ENCODE measurements at regions not wholly inside any gene's neighbourhood (a gene's known extent, or its start where the extent isn't known, plus 50 kb on each side); places are given as distances from the start of the nearest gene placed in this dataset.

- no peak overlapping the region for H3K27ac ChIP-seq (replicated peaks in 1 of 4)
- TF ChIP-seq EP300 (IDR thresholded peaks at IDR 0.05) (no peak), CTCF (IDR thresholded peaks at IDR 0.05) (no peak), POLR2A (IDR thresholded peaks at IDR 0.05; ENCODE audit: low read depth) (no peak), POLR2AphosphoS5 (IDR thresholded peaks at IDR 0.05) (no peak)
- 72% methylated on average over 3 of the region's 3 CpGs for WGBS
- H3K4me3 ChIP-seq, result no peak overlapping the region
- DNase-seq (ENCODE audit: extremely low spot score), result no peak
- intact Hi-C loops (cut with DNase I), result no loop called here
- H3K36me3 ChIP-seq, result no peaks in the 10 kb centered on the region
- H3K9me3 ChIP-seq, result no peaks in the 10 kb centered on the region
- no peaks in the 10 kb centered on the region for H3K4me1 ChIP-seq
- no peaks in the 10 kb centered on the region for H3K27me3 ChIP-seq
Measured at GRCh38 chr13:62659365-62659764, 1243.7 kb upstream of the PCDH20 start.

- Histone ChIP-seq H3K4me3 (no peak overlapping the region), H3K27me3 (no peaks in the 10 kb centered on the region), H3K4me1 (no peaks in the 10 kb centered on the region), H3K36me3 (no peaks in the 10 kb centered on the region), H3K9me3 (no peaks in the 10 kb centered on the region), H3K27ac (replicated peaks in 1 of 4) (no peak overlapping the region)
- intact Hi-C loops (cut with DNase I), result no loop called here
- no peak for DNase-seq (ENCODE audit: extremely low spot score)
- TF ChIP-seq POLR2AphosphoS5 (IDR thresholded peaks at IDR 0.05) (no peak), CTCF (IDR thresholded peaks at IDR 0.05) (no peak), EP300 (IDR thresholded peaks at IDR 0.05) (no peak), POLR2A (IDR thresholded peaks at IDR 0.05; ENCODE audit: low read depth) (no peak)
Measured at GRCh38 chr13:62653371-62653770, 1237.7 kb upstream of the PCDH20 start.

GRCh38 chr13:62643799-62644524 lies 1228.3 kb upstream of the PCDH20 start:
- TF ChIP-seq POLR2AphosphoS5 (IDR thresholded peaks at IDR 0.05) (no peak), POLR2A (IDR thresholded peaks at IDR 0.05; ENCODE audit: low read depth) (no peak), EP300 (IDR thresholded peaks at IDR 0.05) (no peak), CTCF (IDR thresholded peaks at IDR 0.05) (no peak)
- Histone ChIP-seq H3K36me3 (no peaks in the 10 kb centered on the region), H3K4me3 (no peak overlapping the region), H3K27ac (replicated peaks in 1 of 4) (no peak overlapping the region), H3K27me3 (no peaks in the 10 kb centered on the region), H3K4me1 (no peaks in the 10 kb centered on the region), H3K9me3 (no peaks in the 10 kb centered on the region)
- intact Hi-C loops (cut with DNase I), result no loop called here
- WGBS, result 84% methylated on average over 2 of the region's 2 CpGs
- no peak for DNase-seq (ENCODE audit: extremely low spot score)

GRCh38 chr13:62643007-62643483 lies 1227.4 kb upstream of the PCDH20 start:
- Histone ChIP-seq H3K4me1 (no peaks in the 10 kb centered on the region), H3K27ac (replicated peaks in 1 of 4) (no peak overlapping the region), H3K4me3 (no peak overlapping the region), H3K36me3 (no peaks in the 10 kb centered on the region), H3K9me3 (no peaks in the 10 kb centered on the region), H3K27me3 (no peaks in the 10 kb centered on the region)
- TF ChIP-seq POLR2AphosphoS5 (IDR thresholded peaks at IDR 0.05), result no peak
- TF ChIP-seq CTCF (IDR thresholded peaks at IDR 0.05), result no peak
- no peak for TF ChIP-seq POLR2A (IDR thresholded peaks at IDR 0.05; ENCODE audit: low read depth)
- no peak for TF ChIP-seq EP300 (IDR thresholded peaks at IDR 0.05)
- 86% methylated on average over 4 of the region's 4 CpGs for WGBS
- no peak for DNase-seq (ENCODE audit: extremely low spot score)
- intact Hi-C loops (cut with DNase I), result no loop called here

- Histone ChIP-seq H3K36me3 (no peaks in the 10 kb centered on the region), H3K27me3 (no peaks in the 10 kb centered on the region), H3K27ac (replicated peaks in 1 of 4) (no peak overlapping the region), H3K9me3 (no peaks in the 10 kb centered on the region), H3K4me1 (no peaks in the 10 kb centered on the region), H3K4me3 (no peak overlapping the region)
- no peak for DNase-seq (ENCODE audit: extremely low spot score)
- TF ChIP-seq POLR2A (IDR thresholded peaks at IDR 0.05; ENCODE audit: low read depth) (no peak), CTCF (IDR thresholded peaks at IDR 0.05) (no peak), POLR2AphosphoS5 (IDR thresholded peaks at IDR 0.05) (no peak), EP300 (IDR thresholded peaks at IDR 0.05) (no peak)
- intact Hi-C loops (cut with DNase I), result no loop called here
Measured at GRCh38 chr13:62635161-62635560, 1219.5 kb upstream of the PCDH20 start.

Data from esophagus muscularis mucosa (tissue), 4 donors.